Kidney (tissue), 13 donors: ENCODE measurements at regions not wholly inside any gene's neighbourhood (a gene's known extent, or its start where the extent isn't known, plus 50 kb on each side); places are given as distances from the start of the nearest gene placed in this dataset.

Experiments used
- DNase-seq, 5 donors: peaks; one replicate each; pipeline ENCODE4 v3.0.0-alpha.2; 2013 to 2020
- FAIRE-seq: peaks from 2 replicates; lab custom pipeline; 2012; peaks lifted over from hg19 to GRCh38; lab: Jason Lieb, UNC
- H3K27ac ChIP-seq, 2 donors: one replicate each; pipeline ENCODE4 v1.7.0; 2013; ENCODE audit warnings: low read depth in 2 of 2, low read length in 2 of 2, inconsistent platforms in 1 of 2
- H3K27me3 ChIP-seq: one replicate; pipeline ENCODE4 v1.7.1; 2013; ENCODE audit warnings: low read length, inconsistent platforms; ENCODE audit not compliant: control insufficient read depth, insufficient read depth
- H3K36me3 ChIP-seq, 3 donors: one replicate each; pipeline versions ENCODE4 v1.7.0 to v1.7.1; 2013; ENCODE audit warnings: low read length in 3 of 3, control low read depth in 1 of 3, inconsistent platforms in 1 of 3; ENCODE audit not compliant: insufficient read depth in 3 of 3, control insufficient read depth in 2 of 3
- H3K4me1 ChIP-seq, 3 donors: one replicate each; pipeline versions ENCODE4 v1.7.0 to v1.7.1; 2013; ENCODE audit warnings: low read length in 3 of 3, inconsistent platforms in 1 of 3, low read depth in 1 of 3; ENCODE audit not compliant: control insufficient read depth in 2 of 3, insufficient read depth in 2 of 3
- H3K4me3 ChIP-seq, 3 donors: one replicate each; pipeline versions ENCODE4 v1.7.0 to v1.8.1; 2013; ENCODE audit warnings: low read length in 3 of 3, control low read depth in 1 of 3, inconsistent platforms in 1 of 3
- H3K9ac ChIP-seq, 3 donors: one replicate each; pipeline versions ENCODE4 v1.7.0 to v1.7.1; 2013; ENCODE audit warnings: low read length in 3 of 3, control low read depth in 1 of 3, inconsistent platforms in 1 of 3
- H3K9me3 ChIP-seq, 3 donors: one replicate each; pipeline versions ENCODE4 v1.7.0 to v1.7.1; 2013; ENCODE audit warnings: low read length in 3 of 3, control low read depth in 1 of 3, inconsistent platforms in 1 of 3; ENCODE audit not compliant: control insufficient read depth in 2 of 3, insufficient read depth in 1 of 3
- intact Hi-C: fragments of 100-400 bp; cut with DNase I; formaldehyde crosslinking; loops from one replicate; pipeline ENCODE4 v1.11.1; 2022
- TF ChIP-seq, protein P1 (sequence below): IDR thresholded peaks from 3 replicates; pipeline ENCODE4 v1.5.1; 2012; ENCODE audit warnings: mild to moderate bottlenecking, moderate library complexity, borderline replicate concordance; ENCODE audit not compliant: insufficient read depth; ENCODE audit errors: extremely low read depth
- donor health status: control.
- donor health status: control.
- donor health status: control.
- donor health status: control.
- donor health status: control.
- donor health status: DM: yes; HTN: yes; CAD: no.
- donor health status: Normal renal cell carcinoma (clear cell type).

DNA sequence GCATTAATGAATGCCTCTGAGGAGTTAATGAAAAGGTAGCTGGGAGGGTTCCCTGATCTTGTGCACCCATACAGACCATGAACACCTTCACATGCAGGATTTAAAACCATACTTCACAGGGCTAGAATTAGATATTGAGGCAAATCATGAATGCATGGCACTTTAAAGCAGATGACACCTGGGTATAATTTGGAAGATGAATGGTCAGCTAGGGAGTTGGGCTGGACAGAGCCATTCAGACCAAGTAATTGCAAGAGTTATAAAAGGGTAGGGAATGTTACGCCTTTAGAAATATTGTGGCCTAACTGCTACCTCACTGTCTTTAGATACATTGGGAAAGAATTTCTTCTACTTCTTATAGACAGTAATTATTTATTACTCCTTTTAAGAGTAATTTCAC is 89.1 kb upstream of the ZNF827 start:
- Histone ChIP-seq H3K36me3 (no peaks in the 10 kb centered on the region), H3K4me1 (peaks cover 0 to under 1% (median 0%) of the 10 kb centered on the region in 3 donors), H3K27me3 (no peaks in the 10 kb centered on the region), H3K27ac (no peak overlapping the region), H3K4me3 (no peak overlapping the region), H3K9me3 (no peaks in the 10 kb centered on the region), H3K9ac (no peak overlapping the region)
- TF ChIP-seq, protein P1, sequence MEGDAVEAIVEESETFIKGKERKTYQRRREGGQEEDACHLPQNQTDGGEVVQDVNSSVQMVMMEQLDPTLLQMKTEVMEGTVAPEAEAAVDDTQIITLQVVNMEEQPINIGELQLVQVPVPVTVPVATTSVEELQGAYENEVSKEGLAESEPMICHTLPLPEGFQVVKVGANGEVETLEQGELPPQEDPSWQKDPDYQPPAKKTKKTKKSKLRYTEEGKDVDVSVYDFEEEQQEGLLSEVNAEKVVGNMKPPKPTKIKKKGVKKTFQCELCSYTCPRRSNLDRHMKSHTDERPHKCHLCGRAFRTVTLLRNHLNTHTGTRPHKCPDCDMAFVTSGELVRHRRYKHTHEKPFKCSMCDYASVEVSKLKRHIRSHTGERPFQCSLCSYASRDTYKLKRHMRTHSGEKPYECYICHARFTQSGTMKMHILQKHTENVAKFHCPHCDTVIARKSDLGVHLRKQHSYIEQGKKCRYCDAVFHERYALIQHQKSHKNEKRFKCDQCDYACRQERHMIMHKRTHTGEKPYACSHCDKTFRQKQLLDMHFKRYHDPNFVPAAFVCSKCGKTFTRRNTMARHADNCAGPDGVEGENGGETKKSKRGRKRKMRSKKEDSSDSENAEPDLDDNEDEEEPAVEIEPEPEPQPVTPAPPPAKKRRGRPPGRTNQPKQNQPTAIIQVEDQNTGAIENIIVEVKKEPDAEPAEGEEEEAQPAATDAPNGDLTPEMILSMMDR: no peak
- DNase-seq: no peak
- intact Hi-C loops: no loop called here
- no peak for FAIRE-seq

DNA sequence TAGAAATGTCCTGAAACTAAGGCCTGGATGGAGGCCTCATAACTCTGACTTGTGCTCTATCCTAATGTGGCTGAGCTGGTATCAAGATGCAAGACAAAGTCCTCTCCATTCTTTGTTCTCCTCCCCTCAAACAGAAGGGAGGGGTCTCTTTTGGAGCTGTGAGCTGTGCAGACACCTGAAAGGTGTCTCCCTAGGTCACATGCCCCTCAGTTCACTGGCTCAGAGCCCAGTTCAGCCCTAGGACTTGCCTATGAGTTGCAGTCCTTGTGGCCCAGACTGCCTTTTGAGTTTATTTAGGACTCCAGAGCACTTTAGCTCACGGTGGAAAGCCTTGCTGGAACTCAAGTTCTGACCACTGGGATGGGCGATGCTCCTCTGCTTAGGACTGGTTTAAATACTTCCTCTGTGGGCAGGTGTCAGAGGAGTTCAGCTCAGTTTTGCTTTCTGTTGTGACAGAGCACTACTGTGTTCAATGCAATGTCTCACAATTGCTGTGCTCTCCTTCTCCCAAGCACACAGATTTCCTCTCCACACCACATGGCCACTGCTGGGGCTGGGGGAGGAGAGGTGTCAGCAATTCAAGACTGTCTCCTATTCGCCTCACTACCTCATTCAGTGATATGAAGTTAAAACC is 84.8 kb upstream of the ZNF827 start:
- no peak for FAIRE-seq
- intact Hi-C loops: no loop called here

DNA sequence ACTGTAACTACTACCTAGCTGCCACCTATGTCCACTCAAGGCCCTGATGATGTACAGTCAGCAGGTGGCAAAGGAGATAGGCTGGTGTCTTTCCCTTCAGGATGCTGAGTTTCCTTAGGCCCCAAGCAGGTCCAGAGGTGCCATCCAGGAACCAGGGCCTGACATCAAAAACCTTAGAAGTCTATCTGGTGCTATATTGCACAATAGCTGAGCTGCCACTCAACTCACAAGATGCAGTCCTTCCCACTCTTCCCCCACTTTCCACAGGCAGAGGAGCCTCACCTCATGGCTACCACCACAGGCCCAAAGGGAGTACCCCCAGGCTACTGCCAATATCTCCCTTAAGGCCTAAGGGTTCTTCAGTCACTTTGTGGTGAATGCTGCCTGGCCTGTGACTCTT is 83.9 kb upstream of the ZNF827 start:
- intact Hi-C loops: no loop called here
- DNase-seq (no peak), FAIRE-seq (no peak)
- Histone ChIP-seq H3K9ac (no peak overlapping the region), H3K27ac (no peak overlapping the region), H3K9me3 (no peaks in the 10 kb centered on the region), H3K4me3 (no peak overlapping the region), H3K27me3 (no peaks in the 10 kb centered on the region), H3K4me1 (no peaks in the 10 kb centered on the region), H3K36me3 (no peaks in the 10 kb centered on the region)
- TF ChIP-seq, protein P1: no peak

More for the DNA sequence above, 84.8 kb upstream of the ZNF827 start:
- Histone ChIP-seq H3K4me3 (no peak overlapping the region), H3K4me1 (no peaks in the 10 kb centered on the region), H3K9ac (no peak overlapping the region), H3K9me3 (no peaks in the 10 kb centered on the region), H3K27ac (no peak overlapping the region), H3K27me3 (no peaks in the 10 kb centered on the region), H3K36me3 (no peaks in the 10 kb centered on the region)
- no peak for DNase-seq
- TF ChIP-seq, protein P1: no peak

DNA sequence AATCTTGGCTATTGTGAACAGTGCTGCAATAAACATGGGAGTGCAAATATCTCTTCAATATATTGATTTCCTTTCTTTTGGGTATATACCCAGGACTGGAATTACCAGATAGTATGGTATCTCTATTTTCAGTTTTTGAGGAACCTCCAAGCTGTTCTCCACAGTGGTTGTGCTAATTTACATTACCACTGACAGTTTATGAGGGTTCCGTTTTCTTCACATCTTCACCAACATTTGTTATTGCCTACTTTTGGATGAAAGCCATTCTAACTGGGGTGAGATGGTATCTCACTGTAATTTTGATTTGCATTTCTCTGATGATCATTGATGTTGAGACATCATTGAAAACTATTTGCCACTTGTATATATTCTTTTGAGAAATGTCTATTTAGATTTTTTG is 79.6 kb upstream of the ZNF827 start:
- DNase-seq (no peak), FAIRE-seq (no peak)
- no peaks in the 10 kb centered on the region for H3K9me3 ChIP-seq
- no peak overlapping the region for H3K9ac ChIP-seq
- no peak overlapping the region for H3K4me3 ChIP-seq
- intact Hi-C loops: no loop called here
- H3K36me3 ChIP-seq: no peaks in the 10 kb centered on the region
- H3K27ac ChIP-seq: no peak overlapping the region
- H3K27me3 ChIP-seq: no peaks in the 10 kb centered on the region
- peaks cover 0 to 3% (median 0%) of the 10 kb centered on the region in 3 donors for H3K4me1 ChIP-seq
- TF ChIP-seq, protein P1: no peak
